ENCODE measurements at regions not wholly inside any gene's neighbourhood (a gene's known extent, or its start where the extent isn't known, plus 50 kb on each side); places are given as distances from the start of the nearest gene placed in this dataset.

DNA sequence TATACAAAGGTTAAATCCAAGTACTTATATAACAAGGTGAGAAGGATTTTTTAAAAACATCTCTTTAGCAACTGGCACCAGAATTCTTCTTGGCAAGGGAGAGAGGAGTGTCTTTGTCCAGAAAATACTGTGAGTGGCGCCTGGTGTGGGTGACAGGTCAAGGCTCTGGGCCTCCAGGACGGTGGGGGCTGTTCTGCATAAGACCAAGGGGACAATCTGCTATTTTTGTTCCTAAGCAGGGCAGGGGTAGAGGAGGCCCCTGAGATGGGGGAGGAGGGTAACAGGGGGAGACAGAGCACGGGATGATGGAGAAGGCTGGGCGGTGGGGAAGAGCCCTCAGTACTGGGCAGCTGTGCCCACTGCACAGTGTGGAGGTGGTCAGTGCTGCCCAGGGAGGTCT is 51.6 kb upstream of the TAF1B start:
- no peaks in the 10 kb centered on the region for H3K4me1 ChIP-seq
- TF ChIP-seq CTCF (IDR thresholded peaks at IDR 0.05): no peak
- intact Hi-C loops (cut with DNase I): no loop called here
- H3K4me3 ChIP-seq: no peak overlapping the region
- no peaks in the 10 kb centered on the region for H3K9me3 ChIP-seq
- DNase-seq (ENCODE audit: low spot score in 2 of 2): no peak
- no peak overlapping the region for H3K27ac ChIP-seq
- no peaks in the 10 kb centered on the region for H3K36me3 ChIP-seq
- H3K27me3 ChIP-seq: no peaks in the 10 kb centered on the region

GRCh38 chr2:9793156-9793917 is 49.9 kb upstream of the TAF1B start:
- intact Hi-C loops (cut with DNase I): no loop called here
- no peak for DNase-seq (ENCODE audit: low spot score in 2 of 2)
- Histone ChIP-seq H3K36me3 (no peaks in the 10 kb centered on the region), H3K4me3 (no peak overlapping the region), H3K27me3 (no peaks in the 10 kb centered on the region), H3K4me1 (no peaks in the 10 kb centered on the region), H3K27ac (no peak overlapping the region), H3K9me3 (no peaks in the 10 kb centered on the region)
- TF ChIP-seq CTCF (IDR thresholded peaks at IDR 0.05): no peak
